Trophoblast cell (in vitro differentiated cells and primary cell): ENCODE measurements at regions not wholly inside any gene's neighbourhood (a gene's known extent, or its start where the extent isn't known, plus 50 kb on each side); places are given as distances from the start of the nearest gene placed in this dataset.
"Not testable (repeated sequence)": the region's sequence is repeated elsewhere in the genome, so short reads cannot be mapped to it uniquely, and the experiment has no call there.

Experiments used
- DNase-seq, 2 donors: peaks; one replicate each; pipeline ENCODE4 v3.0.0-alpha.2; 2016
- H2AFZ ChIP-seq: 2 replicates; pipeline ENCODE4 v1.6.1; 2013; ENCODE audit warnings: low read length, moderate library complexity, mild to moderate bottlenecking; ENCODE audit not compliant: insufficient read depth, poor library complexity
- H2AK5ac ChIP-seq: 2 replicates; pipeline ENCODE4 v1.6.1; 2013; ENCODE audit warnings: mild to moderate bottlenecking, low read length
- H2BK120ac ChIP-seq: 2 replicates; pipeline ENCODE4 v1.6.1; 2013; ENCODE audit warnings: low read length, mild to moderate bottlenecking, moderate library complexity; ENCODE audit not compliant: insufficient read depth, poor library complexity
- H2BK12ac ChIP-seq: 2 replicates; pipeline ENCODE4 v1.6.1; 2013; ENCODE audit warnings: mild to moderate bottlenecking, low read length, moderate library complexity
- H2BK5ac ChIP-seq: 2 replicates; pipeline ENCODE4 v1.6.1; 2013; ENCODE audit warnings: low read length, low read depth, moderate library complexity, mild to moderate bottlenecking; ENCODE audit not compliant: poor library complexity
- H3K14ac ChIP-seq: 2 replicates; pipeline ENCODE4 v1.6.1; 2013; ENCODE audit warnings: mild to moderate bottlenecking, low read length
- H3K18ac ChIP-seq: 2 replicates; pipeline ENCODE4 v1.6.1; 2013; ENCODE audit warnings: mild to moderate bottlenecking, low read length
- H3K23ac ChIP-seq: 2 replicates; pipeline ENCODE4 v1.6.1; 2013; ENCODE audit warnings: low read length
- H3K27ac ChIP-seq: 2 replicates; pipeline ENCODE4 v1.5.1; 2013; ENCODE audit warnings: low read depth, mild to moderate bottlenecking, inconsistent platforms, low read length, moderate library complexity
- H3K27me3 ChIP-seq: 2 replicates; pipeline ENCODE4 v1.6.1; 2013; ENCODE audit warnings: inconsistent platforms, mild to moderate bottlenecking, low read length, moderate library complexity; ENCODE audit not compliant: insufficient read depth
- H3K36me3 ChIP-seq, 2 experiments: 1 replicate in 1 of 2; 2 replicates in 1 of 2; pipeline ENCODE4 v1.6.1; 2013; ENCODE audit warnings: low read length in 2 of 2, mild to moderate bottlenecking in 2 of 2, moderate library complexity in 1 of 2; ENCODE audit not compliant: insufficient read depth in 2 of 2, control insufficient read depth in 1 of 2
- H3K4ac ChIP-seq: 2 replicates; pipeline ENCODE4 v1.6.1; 2013; ENCODE audit warnings: low read depth, mild to moderate bottlenecking, low read length, moderate library complexity
- H3K4me1 ChIP-seq, 2 experiments: 1 replicate in 1 of 2; 2 replicates in 1 of 2; pipeline ENCODE4 v1.6.1; 2013; ENCODE audit warnings: low read length in 2 of 2, mild to moderate bottlenecking in 2 of 2, moderate library complexity in 1 of 2; ENCODE audit not compliant: insufficient read depth in 2 of 2, control insufficient read depth in 1 of 2
- H3K4me2 ChIP-seq: 2 replicates; pipeline ENCODE4 v1.6.1; 2013; ENCODE audit warnings: inconsistent platforms, mild to moderate bottlenecking, low read length, moderate library complexity
- H3K4me3 ChIP-seq: 2 replicates; pipeline ENCODE4 v1.5.1; 2013; ENCODE audit warnings: mild to moderate bottlenecking, low read depth, low read length, inconsistent platforms
- H3K79me1 ChIP-seq: one replicate; pipeline ENCODE4 v1.6.1; 2013; ENCODE audit warnings: low read length
- H3K79me2 ChIP-seq: 2 replicates; pipeline ENCODE4 v1.6.1; 2013; ENCODE audit warnings: low read length, mild to moderate bottlenecking; ENCODE audit not compliant: control insufficient read depth, insufficient read depth, poor library complexity
- H3K9ac ChIP-seq: 2 replicates; pipeline ENCODE4 v1.6.1; 2013; ENCODE audit warnings: mild to moderate bottlenecking, low read length
- H3K9me3 ChIP-seq: 2 replicates; pipeline ENCODE4 v1.6.1; 2013; ENCODE audit warnings: low read depth, mild to moderate bottlenecking, control low read depth, inconsistent platforms, low read length; ENCODE audit not compliant: insufficient read depth
- H4K12ac ChIP-seq: 2 replicates; pipeline ENCODE4 v1.6.1; 2013; ENCODE audit warnings: low read depth, mild to moderate bottlenecking, low read length, moderate library complexity
- H4K8ac ChIP-seq: 2 replicates; pipeline ENCODE4 v1.6.1; 2013; ENCODE audit warnings: low read depth, mild to moderate bottlenecking, low read length, moderate library complexity
- H4K91ac ChIP-seq: one replicate; pipeline ENCODE4 v1.6.1; 2013; ENCODE audit warnings: low read depth, mild to moderate bottlenecking, low read length, moderate library complexity
- WGBS: extraction: QIAGEN DNeasy Blood & Tissue Kit; methylation state at CpG from one replicate; pipeline ENCODE4 v1.1.7; 2013; ENCODE audit warnings: missing lambda C conversion rate; ENCODE audit not compliant: insufficient read length, insufficient coverage; ENCODE audit errors: extremely low coverage; 5-methylcytosine and 5-hydroxymethylcytosine counted together

DNA sequence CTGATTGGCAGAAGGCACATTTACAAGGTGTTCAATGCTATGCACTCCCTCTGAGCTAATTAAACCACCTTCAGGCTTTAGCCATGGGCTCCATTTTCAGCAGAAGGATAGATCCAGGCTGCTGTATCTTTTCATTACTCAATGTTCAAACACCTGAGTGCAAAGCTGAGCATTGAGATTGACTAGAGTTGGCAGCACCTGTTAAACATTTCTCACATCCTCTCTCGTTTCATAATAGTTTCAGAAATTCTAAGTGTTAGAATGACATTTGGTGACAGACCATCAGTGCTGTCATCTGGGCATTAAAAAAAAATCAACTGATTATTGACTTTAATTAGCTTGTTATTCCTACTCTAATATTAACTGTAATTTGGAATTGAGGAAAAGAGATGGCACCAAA, 187.1 kb upstream of the SEMA3E start:
- Histone ChIP-seq H4K12ac (no peak overlapping the region), H2BK5ac (no peak overlapping the region), H3K79me2 (no peaks in the 10 kb centered on the region), H3K4me1 (no peaks in the 10 kb centered on the region), H3K14ac (no peak overlapping the region), H3K36me3 (no peaks in the 10 kb centered on the region), H3K9me3 (no peaks in the 10 kb centered on the region), H3K27ac (no peak overlapping the region), H2AFZ (no peak overlapping the region), H3K79me1 (no peaks in the 10 kb centered on the region), H3K4me2 (no peak overlapping the region), H4K91ac (no peak overlapping the region), H3K18ac (no peak overlapping the region), H3K4ac (no peak overlapping the region), H2BK120ac (no peak overlapping the region), H3K27me3 (no peaks in the 10 kb centered on the region), H3K4me3 (no peak overlapping the region), H4K8ac (no peak overlapping the region), H2BK12ac (no peak overlapping the region), H3K9ac (no peak overlapping the region), H2AK5ac (no peak overlapping the region), H3K23ac (no peak overlapping the region)
- no CpG with 5 or more reads among the region's 1 CpG for WGBS
- DNase-seq, result no peak

DNA sequence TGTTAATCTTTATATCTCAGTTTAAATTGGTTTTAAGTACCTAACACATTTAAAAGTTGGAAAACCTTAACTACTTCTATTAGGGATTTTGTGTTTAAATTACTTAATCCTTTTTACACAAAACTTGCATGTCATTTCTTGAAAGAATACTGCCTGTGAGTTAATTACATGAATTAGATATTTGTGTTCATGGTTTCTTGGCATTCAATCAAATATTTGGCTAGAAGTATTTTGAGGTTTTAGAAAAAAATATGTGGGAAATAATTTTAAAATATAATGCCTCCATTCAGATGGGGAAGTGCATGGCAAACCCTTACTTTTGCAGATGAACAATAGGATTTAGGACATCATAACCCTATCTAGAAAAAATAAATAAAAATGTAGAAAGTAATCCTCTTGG, 186.5 kb upstream of the SEMA3E start:
- Histone ChIP-seq H3K4me2 (no peak overlapping the region), H2AK5ac (no peak overlapping the region), H3K4ac (no peak overlapping the region), H2BK120ac (no peak overlapping the region), H3K9me3 (no peaks in the 10 kb centered on the region), H2BK12ac (no peak overlapping the region), H3K79me2 (no peaks in the 10 kb centered on the region), H4K8ac (no peak overlapping the region), H3K79me1 (no peaks in the 10 kb centered on the region), H3K4me3 (no peak overlapping the region), H3K27ac (no peak overlapping the region), H3K9ac (no peak overlapping the region), H2BK5ac (no peak overlapping the region), H3K23ac (no peak overlapping the region), H2AFZ (no peak overlapping the region), H3K27me3 (no peaks in the 10 kb centered on the region), H3K14ac (no peak overlapping the region), H4K91ac (no peak overlapping the region), H3K18ac (no peak overlapping the region), H4K12ac (no peak overlapping the region), H3K4me1 (no peaks in the 10 kb centered on the region), H3K36me3 (no peaks in the 10 kb centered on the region)
- no peak for DNase-seq

DNA sequence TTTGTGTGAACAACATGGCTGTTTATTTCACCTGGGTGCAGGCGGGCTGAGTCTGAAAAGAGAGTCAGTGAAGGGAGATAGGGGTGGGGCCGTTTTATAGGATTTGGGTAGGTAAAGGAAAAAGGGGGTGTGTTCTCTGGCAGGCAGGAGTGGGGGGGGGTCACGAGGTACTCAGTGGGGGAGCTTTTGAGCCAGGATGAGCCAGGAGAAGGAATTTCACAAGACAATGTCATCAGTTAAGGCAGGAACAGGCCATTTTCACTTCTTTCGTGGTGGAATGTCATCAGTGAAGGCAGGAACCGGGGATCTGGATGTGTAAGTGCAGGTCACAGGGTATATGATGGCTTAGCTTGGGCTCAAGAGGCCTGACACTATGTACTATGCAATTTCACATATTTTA, 184.8 kb upstream of the SEMA3E start:
- WGBS, result no CpG with 5 or more reads among the region's 5 CpGs
- not testable (repeated sequence) for H4K91ac ChIP-seq, H3K14ac ChIP-seq, H3K27me3 ChIP-seq, H3K27ac ChIP-seq, H3K4me1 ChIP-seq, H3K4ac ChIP-seq, H3K18ac ChIP-seq, H3K9me3 ChIP-seq, H3K9ac ChIP-seq, H3K79me1 ChIP-seq, H3K4me3 ChIP-seq, H2AFZ ChIP-seq, DNase-seq, H2BK12ac ChIP-seq, H3K23ac ChIP-seq, H4K12ac ChIP-seq, H3K4me2 ChIP-seq, H4K8ac ChIP-seq, H2AK5ac ChIP-seq, H2BK5ac ChIP-seq, H2BK120ac ChIP-seq, H3K36me3 ChIP-seq, H3K79me2 ChIP-seq

DNA sequence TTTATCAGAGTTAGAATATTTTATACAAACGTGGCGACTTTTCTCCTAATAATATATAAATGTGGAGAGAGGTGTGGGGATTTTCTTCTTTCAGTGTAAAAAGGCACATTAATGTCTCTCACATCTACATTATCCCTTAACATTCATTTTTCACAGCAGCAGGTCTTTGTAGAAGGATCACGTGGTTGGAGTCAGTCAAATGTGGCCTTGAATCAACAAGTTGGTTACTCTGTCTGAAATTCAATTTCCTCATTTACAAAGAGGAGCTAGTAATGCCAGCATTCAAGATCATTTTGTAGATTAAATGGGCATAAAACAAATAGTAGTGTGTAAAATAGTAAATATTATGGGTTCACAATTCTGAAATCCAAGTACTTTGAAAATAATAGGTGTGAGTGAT, 183.1 kb upstream of the SEMA3E start:
- Histone ChIP-seq H3K4me2 (no peak overlapping the region), H3K79me1 (no peaks in the 10 kb centered on the region), H3K4me3 (no peak overlapping the region), H3K79me2 (no peaks in the 10 kb centered on the region), H3K4me1 (no peaks in the 10 kb centered on the region), H4K91ac (no peak overlapping the region), H3K27me3 (no peaks in the 10 kb centered on the region), H3K18ac (no peak overlapping the region), H2AK5ac (no peak overlapping the region), H2BK12ac (no peak overlapping the region), H2BK120ac (no peak overlapping the region), H3K27ac (no peak overlapping the region), H3K14ac (no peak overlapping the region), H2AFZ (no peak overlapping the region), H3K36me3 (no peaks in the 10 kb centered on the region), H3K4ac (no peak overlapping the region), H3K9me3 (no peaks in the 10 kb centered on the region), H2BK5ac (no peak overlapping the region), H4K12ac (no peak overlapping the region), H3K23ac (no peak overlapping the region), H3K9ac (no peak overlapping the region), H4K8ac (no peak overlapping the region)
- no CpG with 5 or more reads among the region's 3 CpGs for WGBS
- no peak for DNase-seq

DNA sequence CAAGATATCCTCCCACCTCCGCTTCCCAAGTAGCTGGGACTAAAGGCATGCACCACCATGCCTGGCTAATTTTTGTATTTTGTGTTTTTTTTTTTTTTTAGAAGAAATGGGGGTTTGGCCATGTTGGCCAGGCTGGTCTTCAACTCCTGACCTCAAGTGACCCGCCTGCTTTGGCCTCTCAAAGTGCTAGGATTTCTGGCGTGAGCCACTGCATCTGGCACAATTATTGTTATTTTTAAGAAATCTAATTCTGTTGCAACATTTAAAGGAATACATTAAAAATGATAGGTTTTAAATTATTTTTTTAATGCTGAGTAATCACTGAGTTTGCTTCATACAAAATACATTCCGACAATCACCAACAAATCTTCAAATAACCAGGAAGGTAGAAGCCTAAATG, 178.1 kb upstream of the SEMA3E start:
- H3K9ac ChIP-seq, result no peak overlapping the region
- H2BK5ac ChIP-seq, result no peak overlapping the region
- H3K79me2 ChIP-seq, result no peaks in the 10 kb centered on the region
- H3K4me1 ChIP-seq, result no peaks in the 10 kb centered on the region
- no peak overlapping the region for H3K23ac ChIP-seq
- no peak overlapping the region for H4K12ac ChIP-seq
- H3K36me3 ChIP-seq, result no peaks in the 10 kb centered on the region
- H3K27me3 ChIP-seq, result no peaks in the 10 kb centered on the region
- no peak overlapping the region for H3K4me2 ChIP-seq
- no peaks in the 10 kb centered on the region for H3K9me3 ChIP-seq
- no peak overlapping the region for H4K8ac ChIP-seq
- H2BK120ac ChIP-seq, result no peak overlapping the region
- no peak overlapping the region for H2BK12ac ChIP-seq
- no peak overlapping the region for H3K27ac ChIP-seq
- no peak overlapping the region for H3K14ac ChIP-seq
- H3K4me3 ChIP-seq, result no peak overlapping the region
- no peaks in the 10 kb centered on the region for H3K79me1 ChIP-seq
- H2AK5ac ChIP-seq, result no peak overlapping the region
- DNase-seq, result no peak
- no peak overlapping the region for H3K4ac ChIP-seq
- no peak overlapping the region for H4K91ac ChIP-seq
- H3K18ac ChIP-seq, result no peak overlapping the region
- H2AFZ ChIP-seq, result no peak overlapping the region
- no CpG with 5 or more reads among the region's 4 CpGs for WGBS
